ENCODE measurements at regions not wholly inside any gene's neighbourhood (a gene's known extent, or its start where the extent isn't known, plus 50 kb on each side); places are given as distances from the start of the nearest gene placed in this dataset.

GRCh38 chr5:92471861-92472260 lies 1088.7 kb upstream of the ARRDC3 start:
- DNase-seq (ENCODE audit: low spot score) = no peak
- Histone ChIP-seq H4K20me1 (ENCODE audit: insufficient read depth, low read length) (no peaks in the 10 kb centered on the region), H3K79me2 (ENCODE audit: insufficient read depth, low read depth, low read length) (no peaks in the 10 kb centered on the region), H3K27ac (ENCODE audit: low read depth, low read length, poor library complexity, severe bottlenecking) (no peak overlapping the region), H3K4me2 (ENCODE audit: low read length) (no peak overlapping the region), H3K9me2 (ENCODE audit: insufficient read depth, low read length) (no peaks in the 10 kb centered on the region), H3K4me1 (ENCODE audit: insufficient read depth, low read length, poor library complexity, severe bottlenecking) (no peaks in the 10 kb centered on the region), H2AFZ (ENCODE audit: low read length) (no peak overlapping the region), H3K36me3 (ENCODE audit: insufficient read depth, low read length) (no peaks in the 10 kb centered on the region), H3K4me3 (ENCODE audit: low read depth, low read length, poor library complexity, severe bottlenecking) (no peak overlapping the region), H3K9me3 (ENCODE audit: low read length) (no peaks in the 10 kb centered on the region)
- intact Hi-C loops (cut with micrococcal nuclease; ENCODE audit: unreplicated experiment) = no loop called here
- ChIA-PET POLR2A (interaction anchor here (0.7 kb wide), 1 partner anchor 275 kb away, joined by 3 read pairs; no protein-coding TSS in a partner anchor), CTCF (ENCODE audit: unreplicated experiment) (no interaction called here)
- TF ChIP-seq CTCF (conservative IDR thresholded peaks at IDR 0.05; ENCODE audit: low read length) (no peak), EZH2phosphoT487 (IDR thresholded peaks at IDR 0.05; ENCODE audit: borderline replicate concordance, low read depth, low read length) (no peak)
- no TSS peak for BruUV-seq (replicated peaks)

DNA sequence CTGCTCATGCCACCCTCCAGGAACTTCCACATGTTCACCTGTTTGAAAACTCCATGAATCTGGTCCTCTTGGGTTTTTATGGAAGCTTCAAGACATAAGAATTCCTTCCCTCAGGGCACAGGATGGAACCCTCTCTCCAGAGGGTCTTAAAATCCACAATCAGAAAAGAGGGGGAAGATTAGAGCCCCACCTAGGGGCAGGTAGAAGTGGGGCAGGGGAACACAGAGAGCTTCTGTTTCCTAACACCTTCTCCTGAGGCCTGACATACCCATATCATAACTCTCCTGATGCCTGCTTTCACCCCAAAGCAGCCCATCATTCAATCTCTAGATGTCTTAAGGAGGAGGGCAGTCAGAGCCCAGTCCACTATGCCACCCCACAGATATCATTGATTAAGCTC lies 1087.7 kb upstream of the ARRDC3 start:
- no TSS peak for BruUV-seq (replicated peaks)
- intact Hi-C loops (cut with micrococcal nuclease; ENCODE audit: unreplicated experiment) = no loop called here
- CTCF ChIA-PET (ENCODE audit: unreplicated experiment) = no interaction called here
- TF ChIP-seq CTCF (conservative IDR thresholded peaks at IDR 0.05; ENCODE audit: low read length) (peak; percentile 65), EZH2phosphoT487 (IDR thresholded peaks at IDR 0.05; ENCODE audit: borderline replicate concordance, low read depth, low read length) (no peak)
- H3K27ac ChIP-seq (ENCODE audit: low read depth, low read length, poor library complexity, severe bottlenecking) = no peak overlapping the region
- POLR2A ChIA-PET = no interaction called here
- no peaks in the 10 kb centered on the region for H3K36me3 ChIP-seq (ENCODE audit: insufficient read depth, low read length)
- DNase-seq (ENCODE audit: low spot score) = no peak
- H2AFZ ChIP-seq (ENCODE audit: low read length) = no peak overlapping the region
- H3K4me1 ChIP-seq (ENCODE audit: insufficient read depth, low read length, poor library complexity, severe bottlenecking) = no peaks in the 10 kb centered on the region
- no peaks in the 10 kb centered on the region for H3K9me2 ChIP-seq (ENCODE audit: insufficient read depth, low read length)
- no peak overlapping the region for H3K4me2 ChIP-seq (ENCODE audit: low read length)
- no peaks in the 10 kb centered on the region for H3K9me3 ChIP-seq (ENCODE audit: low read length)
- no peak overlapping the region for H3K4me3 ChIP-seq (ENCODE audit: low read depth, low read length, poor library complexity, severe bottlenecking)
- H4K20me1 ChIP-seq (ENCODE audit: insufficient read depth, low read length) = no peaks in the 10 kb centered on the region
- H3K79me2 ChIP-seq (ENCODE audit: insufficient read depth, low read depth, low read length) = no peaks in the 10 kb centered on the region

GRCh38 chr5:92468295-92468694 lies 1085.2 kb upstream of the ARRDC3 start:
- intact Hi-C loops (cut with micrococcal nuclease; ENCODE audit: unreplicated experiment) = no loop called here
- Histone ChIP-seq H3K4me3 (ENCODE audit: low read depth, low read length, poor library complexity, severe bottlenecking) (no peak overlapping the region), H3K79me2 (ENCODE audit: insufficient read depth, low read depth, low read length) (no peaks in the 10 kb centered on the region), H4K20me1 (ENCODE audit: insufficient read depth, low read length) (no peaks in the 10 kb centered on the region), H3K36me3 (ENCODE audit: insufficient read depth, low read length) (no peaks in the 10 kb centered on the region), H3K27ac (ENCODE audit: low read depth, low read length, poor library complexity, severe bottlenecking) (no peak overlapping the region), H3K4me1 (ENCODE audit: insufficient read depth, low read length, poor library complexity, severe bottlenecking) (no peaks in the 10 kb centered on the region), H3K9me2 (ENCODE audit: insufficient read depth, low read length) (no peaks in the 10 kb centered on the region), H3K4me2 (ENCODE audit: low read length) (no peak overlapping the region), H3K9me3 (ENCODE audit: low read length) (no peaks in the 10 kb centered on the region), H2AFZ (ENCODE audit: low read length) (no peak overlapping the region)
- no peak for TF ChIP-seq EZH2phosphoT487 (IDR thresholded peaks at IDR 0.05; ENCODE audit: borderline replicate concordance, low read depth, low read length)
- TF ChIP-seq CTCF (conservative IDR thresholded peaks at IDR 0.05; ENCODE audit: low read length) = no peak
- DNase-seq (ENCODE audit: low spot score) = no peak
- ChIA-PET CTCF (ENCODE audit: unreplicated experiment) (no interaction called here), POLR2A (interaction anchor here (1.5 kb wide), 1 partner anchor 12 kb away, joined by 3 read pairs; no protein-coding TSS in a partner anchor)
- BruUV-seq (replicated peaks) = no TSS peak

Data from OCI-LY7 (cell line).